ENCODE measurements at regions not wholly inside any gene's neighbourhood (a gene's known extent, or its start where the extent isn't known, plus 50 kb on each side); places are given as distances from the start of the nearest gene placed in this dataset.
"Not testable (repeated sequence)": the region's sequence is repeated elsewhere in the genome, so short reads cannot be mapped to it uniquely, and the experiment has no call there.

DNA sequence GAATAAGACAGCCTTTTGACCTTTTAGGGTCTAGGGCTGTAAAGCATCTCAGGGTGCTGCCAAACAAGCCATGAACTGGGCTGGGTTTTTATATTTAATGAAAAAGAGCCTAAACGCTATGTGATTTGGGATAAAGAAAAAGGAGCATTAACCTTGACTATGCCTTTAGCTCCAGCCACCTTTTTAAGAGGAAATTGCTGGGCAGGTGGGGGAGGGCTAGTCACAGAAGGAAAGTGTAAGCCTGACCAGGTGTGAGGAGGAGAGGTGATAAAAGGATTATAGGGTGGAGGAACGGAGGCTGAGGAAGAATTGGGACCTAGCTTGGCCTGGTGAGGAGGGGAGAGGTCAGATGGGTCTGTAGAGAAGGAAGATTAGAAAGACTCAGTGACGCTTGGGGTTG is 1102.8 kb downstream of the OLFM4 start:
- TF ChIP-seq POLR2A (IDR thresholded peaks at IDR 0.05): not testable (repeated sequence)
- TF ChIP-seq, protein P1, sequence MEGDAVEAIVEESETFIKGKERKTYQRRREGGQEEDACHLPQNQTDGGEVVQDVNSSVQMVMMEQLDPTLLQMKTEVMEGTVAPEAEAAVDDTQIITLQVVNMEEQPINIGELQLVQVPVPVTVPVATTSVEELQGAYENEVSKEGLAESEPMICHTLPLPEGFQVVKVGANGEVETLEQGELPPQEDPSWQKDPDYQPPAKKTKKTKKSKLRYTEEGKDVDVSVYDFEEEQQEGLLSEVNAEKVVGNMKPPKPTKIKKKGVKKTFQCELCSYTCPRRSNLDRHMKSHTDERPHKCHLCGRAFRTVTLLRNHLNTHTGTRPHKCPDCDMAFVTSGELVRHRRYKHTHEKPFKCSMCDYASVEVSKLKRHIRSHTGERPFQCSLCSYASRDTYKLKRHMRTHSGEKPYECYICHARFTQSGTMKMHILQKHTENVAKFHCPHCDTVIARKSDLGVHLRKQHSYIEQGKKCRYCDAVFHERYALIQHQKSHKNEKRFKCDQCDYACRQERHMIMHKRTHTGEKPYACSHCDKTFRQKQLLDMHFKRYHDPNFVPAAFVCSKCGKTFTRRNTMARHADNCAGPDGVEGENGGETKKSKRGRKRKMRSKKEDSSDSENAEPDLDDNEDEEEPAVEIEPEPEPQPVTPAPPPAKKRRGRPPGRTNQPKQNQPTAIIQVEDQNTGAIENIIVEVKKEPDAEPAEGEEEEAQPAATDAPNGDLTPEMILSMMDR (IDR thresholded peaks at IDR 0.05): not testable (repeated sequence)

Measured in thyroid gland (tissue), 4 donors.